HG03135 (cell line): ENCODE measurements at regions not wholly inside any gene's neighbourhood (a gene's known extent, or its start where the extent isn't known, plus 50 kb on each side); places are given as distances from the start of the nearest gene placed in this dataset.
"Not testable (repeated sequence)": the region's sequence is repeated elsewhere in the genome, so short reads cannot be mapped to it uniquely, and the experiment has no call there.

Source experiments
- ATAC-seq: cut with Tn5 transposase; IDR thresholded peaks from one replicate; pipeline ENCODE4 v1.9.1; 2021; ENCODE audit warnings: mild to moderate bottlenecking, moderate library complexity; ENCODE audit not compliant: unreplicated experiment

- no peak for ATAC-seq
These were observed 150.2 kb upstream of the LRRC3B start for GRCh38 chr3:26472345-26472744.

- ATAC-seq = no peak
These were observed 147.9 kb upstream of the LRRC3B start for GRCh38 chr3:26474706-26475105.

GRCh38 chr3:26480377-26480776 lies 142.2 kb upstream of the LRRC3B start:
- ATAC-seq = no peak

- ATAC-seq = no peak
These were observed 138.4 kb upstream of the LRRC3B start for GRCh38 chr3:26484140-26484539.

DNA sequence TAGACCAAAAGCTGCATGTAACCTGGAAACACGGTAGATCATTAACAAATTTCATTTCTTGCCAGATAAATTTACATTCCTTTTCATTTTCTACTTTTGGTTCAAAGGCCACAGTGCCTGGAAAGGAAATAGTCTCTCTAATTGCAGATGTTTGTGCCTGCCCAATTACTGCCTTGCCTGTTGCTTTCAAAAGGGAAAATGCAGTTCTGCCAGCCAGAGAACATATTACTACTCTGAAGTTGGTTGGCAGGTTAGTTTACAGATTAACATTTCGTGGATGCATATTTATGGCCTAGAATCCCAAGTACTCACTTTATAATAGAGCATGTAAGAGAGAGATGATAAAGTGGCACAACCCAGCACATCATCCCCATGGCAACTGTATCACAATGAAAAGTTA lies 124.3 kb upstream of the LRRC3B start:
- no peak for ATAC-seq

DNA sequence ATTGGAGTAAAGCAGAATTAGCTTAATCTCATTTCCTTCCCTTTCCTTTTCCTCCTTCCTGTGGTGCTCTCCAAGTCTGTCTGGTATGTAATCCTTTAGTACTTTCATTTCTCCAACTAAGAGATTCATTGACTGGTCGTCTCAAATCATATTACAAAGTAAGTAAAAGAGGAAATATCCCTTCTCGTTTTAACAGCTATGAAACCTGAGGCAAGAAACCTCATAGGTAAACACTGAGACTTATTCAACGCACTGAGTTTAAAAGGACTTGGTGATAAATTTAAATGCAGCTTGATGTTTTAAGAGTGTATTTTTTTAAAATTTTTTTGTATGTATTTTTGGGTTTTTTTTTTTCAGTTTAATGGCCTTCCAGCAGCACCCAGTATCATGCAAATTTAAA lies 117.2 kb upstream of the LRRC3B start:
- ATAC-seq = no peak

DNA sequence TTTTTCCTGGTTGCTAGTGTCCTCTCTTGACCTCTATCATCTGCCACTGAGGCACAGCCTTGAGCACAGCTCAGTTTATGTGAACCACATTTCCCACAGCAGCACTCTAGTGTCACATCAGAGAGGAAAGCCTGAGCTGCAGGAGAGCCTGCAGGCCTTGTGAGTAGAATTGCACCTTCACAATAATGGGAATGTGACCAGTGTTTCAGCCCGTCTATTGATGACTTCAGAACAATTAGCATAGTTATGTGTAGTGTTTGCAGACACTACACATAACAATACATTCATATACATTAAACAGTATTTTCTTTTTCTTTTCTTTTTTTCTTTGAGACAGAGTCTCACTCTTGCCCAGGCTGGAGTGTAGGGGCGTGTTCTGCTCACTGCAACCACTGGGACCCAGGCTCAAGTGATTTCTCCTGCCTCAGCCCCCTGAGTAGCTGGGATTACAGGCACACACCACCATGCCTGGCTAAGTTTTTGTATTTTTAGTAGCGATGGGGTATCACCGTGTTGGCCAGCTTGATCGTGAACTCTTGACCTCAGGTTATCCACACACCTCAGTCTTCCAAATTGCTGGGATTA lies 108.0 kb upstream of the LRRC3B start:
- ATAC-seq = not testable (repeated sequence)

GRCh38 chr3:26515351-26515750 lies 107.2 kb upstream of the LRRC3B start:
- no peak for ATAC-seq

DNA sequence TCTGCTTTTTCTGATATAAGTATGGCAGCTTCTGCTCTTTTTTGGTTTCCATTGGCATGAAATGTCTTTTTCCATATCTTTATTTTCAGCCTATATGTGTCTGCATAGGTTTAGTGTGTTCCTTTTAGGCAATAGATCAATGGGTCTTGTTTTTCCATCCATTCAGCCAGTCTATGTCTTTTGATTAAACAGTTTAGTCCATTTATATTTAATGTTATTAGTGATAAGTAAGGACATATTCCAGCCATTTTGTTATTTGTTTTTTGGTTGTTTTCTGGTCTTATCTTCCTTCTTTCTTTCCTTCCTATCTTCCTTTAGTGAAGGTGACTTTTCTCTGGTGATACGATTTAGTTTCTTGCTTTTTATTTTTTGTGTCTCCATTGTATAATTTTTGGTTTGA lies 101.3 kb upstream of the LRRC3B start:
- ATAC-seq = no peak

GRCh38 chr3:26522919-26523318 lies 99.7 kb upstream of the LRRC3B start:
- no peak for ATAC-seq

GRCh38 chr3:26525013-26525412 lies 97.6 kb upstream of the LRRC3B start:
- ATAC-seq = no peak

DNA sequence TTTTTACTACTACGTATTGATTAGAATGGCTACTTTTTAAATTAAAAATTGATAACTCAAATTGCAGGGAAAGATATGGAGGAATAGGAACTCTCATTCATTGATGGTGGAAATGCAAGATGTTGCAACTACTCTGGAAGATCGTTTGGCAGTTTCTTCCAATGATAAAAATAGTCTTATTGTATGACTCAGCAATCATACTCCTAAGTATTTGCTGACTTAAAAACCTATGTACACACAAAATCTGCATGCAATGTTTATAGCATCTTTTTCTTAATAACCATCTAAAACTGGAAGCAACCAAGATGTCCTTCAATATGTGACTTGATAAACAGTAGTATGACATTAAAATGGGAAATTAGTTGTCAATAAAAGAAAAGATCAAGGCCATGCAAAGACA lies 87.4 kb upstream of the LRRC3B start:
- no peak for ATAC-seq

- ATAC-seq = no peak
These were observed 85.6 kb upstream of the LRRC3B start for GRCh38 chr3:26536955-26537354.

- ATAC-seq = no peak
These were observed 72.2 kb upstream of the LRRC3B start for GRCh38 chr3:26550413-26550812.

DNA sequence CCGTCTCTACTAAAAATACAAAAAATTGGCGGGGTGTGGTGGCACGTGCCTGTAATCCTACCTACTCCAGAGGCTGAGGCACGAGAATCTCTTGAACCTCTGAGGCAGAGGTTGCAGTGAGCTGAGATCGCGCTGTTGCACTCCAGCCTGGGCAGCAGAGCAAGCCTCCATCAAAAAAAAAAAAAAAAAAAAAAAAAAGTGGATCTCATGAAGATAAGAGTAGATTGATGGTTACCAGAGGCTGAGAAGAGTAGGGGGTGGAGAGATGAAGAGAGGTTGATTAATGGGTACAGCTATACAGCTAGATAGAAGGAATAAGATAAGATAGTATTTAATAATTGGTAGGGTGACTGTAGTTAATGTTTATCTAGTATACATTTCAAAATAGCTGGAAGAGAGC lies 65.9 kb upstream of the LRRC3B start:
- ATAC-seq = no peak

DNA sequence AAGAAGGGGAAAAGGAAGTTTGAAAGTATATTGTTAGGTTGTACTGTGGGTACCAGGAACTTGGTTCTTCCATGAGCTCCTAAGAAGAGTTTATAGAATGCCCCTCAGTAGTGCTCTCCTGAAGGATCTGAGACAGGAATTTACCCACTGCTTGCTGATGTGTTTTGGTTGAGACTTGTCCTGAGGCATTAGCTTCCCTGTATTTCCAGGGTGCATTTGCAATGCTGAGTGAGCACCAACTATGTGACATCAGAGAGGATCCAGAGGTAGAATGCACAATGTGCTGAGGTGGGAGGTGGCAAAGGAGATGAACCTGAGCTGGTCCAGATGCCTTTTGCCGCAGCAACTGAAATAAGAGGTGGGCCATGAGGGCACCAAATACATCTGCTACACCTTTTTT lies 64.3 kb upstream of the LRRC3B start:
- ATAC-seq = no peak

DNA sequence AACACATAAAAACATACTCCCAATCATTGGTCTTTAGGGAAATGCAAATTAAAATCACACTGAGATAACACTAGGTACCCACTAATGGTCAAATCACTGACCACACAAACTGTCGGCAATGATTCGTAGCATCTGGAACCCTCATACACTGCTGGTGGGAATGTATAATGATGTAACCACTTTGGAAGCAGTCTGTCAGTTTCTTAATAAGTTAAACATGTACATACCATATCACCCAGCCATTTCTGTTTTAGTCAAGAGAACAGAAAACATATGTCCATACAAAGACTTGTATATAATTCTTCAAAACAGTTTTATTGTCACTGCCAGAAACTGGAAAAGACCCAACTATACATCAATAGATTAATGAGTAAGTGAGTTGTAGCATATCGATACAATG lies 63.3 kb upstream of the LRRC3B start:
- no peak for ATAC-seq

GRCh38 chr3:26560081-26560480 lies 62.5 kb upstream of the LRRC3B start:
- ATAC-seq = no peak

DNA sequence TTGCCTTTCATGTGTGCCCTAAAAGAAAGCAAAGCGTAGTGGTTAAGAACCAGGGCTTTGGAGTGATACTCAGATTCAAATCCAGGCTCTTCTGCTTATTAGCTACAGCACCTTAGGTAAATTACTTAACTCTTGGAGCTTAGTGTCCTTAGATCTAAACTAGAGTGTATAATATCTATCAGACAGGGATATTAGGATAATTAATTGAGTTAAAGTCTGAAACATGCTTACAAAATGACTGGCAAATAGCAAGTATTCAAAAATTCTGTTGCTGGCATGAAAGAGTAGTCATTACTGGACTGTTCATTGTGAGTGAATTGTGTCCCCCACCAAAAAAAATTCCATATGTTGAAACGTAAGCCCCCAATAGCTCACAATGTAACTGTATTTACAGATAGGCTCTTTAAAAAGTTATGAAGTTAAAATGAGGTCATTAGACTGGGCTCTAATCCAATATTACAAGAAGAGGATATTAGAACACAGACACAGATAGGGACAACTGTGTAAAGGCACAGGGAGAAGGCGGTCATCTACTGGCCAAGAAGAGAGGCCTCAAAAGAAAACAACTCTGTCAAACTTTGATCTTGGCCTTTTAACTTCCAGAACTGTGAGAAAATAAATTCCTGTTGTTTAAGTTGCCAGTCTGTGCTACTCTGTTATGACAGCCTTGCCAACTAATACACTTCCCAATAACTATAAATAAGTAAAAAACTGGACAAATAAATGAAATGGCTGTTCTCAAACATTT lies 60.4 kb upstream of the LRRC3B start:
- no peak for ATAC-seq
